ENCODE measurements at regions not wholly inside any gene's neighbourhood (a gene's known extent, or its start where the extent isn't known, plus 50 kb on each side); places are given as distances from the start of the nearest gene placed in this dataset.
A peak's percentile ranks its signal among the peaks of the same experiment; 100 is the strongest.

DNA sequence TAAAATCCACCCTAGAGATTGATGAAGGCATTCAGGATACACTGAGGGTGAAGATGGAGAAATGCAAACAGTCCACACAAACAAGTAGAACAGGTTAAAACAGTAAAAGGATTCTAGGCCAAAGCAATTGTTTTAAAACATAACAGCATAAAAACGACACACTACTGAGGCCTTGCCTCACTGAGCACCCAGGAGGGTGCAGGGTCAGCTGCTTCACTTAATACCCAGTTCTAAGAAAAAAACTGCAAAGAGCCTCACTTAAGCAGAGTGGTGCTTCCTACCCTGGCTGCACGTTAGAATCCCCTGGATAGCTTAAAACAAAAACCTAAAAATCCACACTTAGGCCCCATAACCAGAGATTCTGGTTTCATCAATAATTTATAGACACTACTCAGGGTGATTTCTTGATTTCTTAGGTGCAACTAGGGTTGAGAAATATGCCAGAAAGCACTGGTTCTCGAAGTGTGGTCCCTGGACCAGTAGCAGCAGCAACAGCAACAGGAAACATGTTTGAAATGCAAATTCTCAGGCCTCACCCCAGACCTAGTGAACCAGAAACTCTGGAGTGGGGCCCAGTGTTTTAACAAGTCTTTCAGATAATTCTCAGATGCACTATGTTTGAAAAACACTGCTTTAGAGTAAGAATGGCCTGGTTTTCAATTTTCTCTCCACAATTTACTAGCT, 279.1 kb downstream of the ZEB2 start:
- peak; percentile 75 for DNase-seq

DNA sequence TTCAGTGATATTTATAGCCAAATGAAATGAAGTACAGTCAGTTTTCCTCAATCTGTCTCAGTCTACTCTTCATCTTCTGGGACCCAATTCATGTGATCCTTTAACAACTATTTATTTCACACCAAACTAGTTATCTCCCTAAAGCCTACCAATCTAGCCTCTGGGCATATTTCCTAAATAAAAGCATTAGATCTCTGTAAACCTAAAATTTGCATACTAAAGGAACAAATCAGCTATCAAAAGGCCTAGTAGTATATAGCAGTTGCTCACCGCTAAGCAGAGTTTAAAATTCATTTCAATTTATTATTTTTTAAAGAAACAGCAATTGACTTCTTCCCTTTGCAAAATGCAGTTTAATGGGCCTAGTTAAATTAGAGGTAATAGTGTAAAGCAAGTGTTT, 280.2 kb downstream of the ZEB2 start:
- DNase-seq, result no peak

- DNase-seq, result peak; percentile 78
These were observed 280.6 kb downstream of the ZEB2 start for GRCh38 chr2:144239306-144239705.

DNA sequence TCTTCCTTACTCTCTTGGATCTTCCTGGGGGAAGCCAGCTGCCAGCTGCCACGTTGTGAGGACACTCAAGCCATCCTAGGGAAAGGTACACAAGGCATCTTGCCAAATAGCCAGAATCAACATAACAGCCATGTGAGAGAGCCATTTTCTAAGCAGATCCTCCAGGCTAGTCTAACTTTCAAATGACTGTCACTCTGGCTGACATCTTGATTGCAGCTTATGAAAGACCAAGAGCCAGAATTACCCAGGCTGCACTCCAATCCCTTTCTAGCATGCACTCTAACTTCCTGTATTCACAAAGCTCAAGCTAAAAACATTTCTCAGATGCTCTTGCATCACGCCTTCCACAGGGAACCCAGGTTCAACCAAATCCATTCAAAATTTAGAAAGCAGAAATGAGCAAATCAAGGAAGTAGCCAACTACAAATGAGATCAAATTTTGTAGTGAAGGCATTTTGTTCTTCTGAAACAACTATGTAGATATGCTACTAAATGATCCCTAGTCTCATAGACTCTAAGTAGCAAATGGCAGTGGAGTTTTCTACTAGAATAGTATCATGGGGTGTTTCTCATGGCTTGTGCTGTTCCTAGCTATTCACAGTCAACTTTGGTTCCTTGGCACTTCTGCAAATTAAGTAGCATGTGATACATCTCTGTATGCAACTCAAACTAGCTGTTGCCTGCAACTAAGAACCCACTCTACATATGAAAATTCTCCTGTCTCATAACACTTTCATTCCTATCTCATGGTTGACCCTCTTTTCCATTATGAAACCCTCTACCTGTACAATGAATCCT, 281.9 kb downstream of the ZEB2 start:
- no peak for DNase-seq

DNA sequence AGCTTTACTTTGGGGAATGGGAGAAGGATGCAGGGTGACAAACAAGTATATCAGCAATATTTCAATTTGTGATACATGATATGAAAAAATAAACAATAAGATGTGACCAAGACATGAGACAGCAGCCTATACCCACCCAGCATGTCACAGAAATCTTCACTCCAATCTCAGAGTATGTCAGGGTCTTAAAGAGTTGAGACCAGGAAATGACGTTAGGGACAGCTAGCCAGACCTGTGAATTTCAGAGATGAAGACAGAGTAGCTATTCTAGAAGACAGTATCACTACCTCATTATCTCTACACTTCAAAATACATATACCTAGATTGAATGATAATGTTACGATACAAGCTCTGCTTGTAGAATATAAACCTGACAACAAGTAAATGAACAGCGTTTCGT, 282.8 kb downstream of the ZEB2 start:
- DNase-seq, result no peak

DNA sequence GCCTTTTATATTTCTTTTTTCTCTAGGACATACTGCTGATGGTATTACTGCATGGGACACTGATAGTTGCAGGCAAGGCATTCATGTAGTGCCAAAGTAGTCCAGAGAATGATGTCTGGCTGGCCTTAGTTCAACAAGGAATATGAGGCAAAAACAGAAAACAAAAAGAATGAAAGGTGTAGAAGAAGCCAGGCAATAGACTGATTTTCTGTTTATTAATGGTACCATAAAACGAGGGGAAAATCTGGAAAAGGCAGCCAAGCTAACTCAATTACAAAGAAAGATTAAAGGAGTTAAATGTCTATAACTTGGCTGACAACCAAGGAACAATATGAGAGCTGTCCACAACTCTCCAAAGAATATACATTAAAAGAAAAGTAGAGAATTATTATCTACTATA, 284.9 kb downstream of the ZEB2 start:
- DNase-seq, result no peak

DNA sequence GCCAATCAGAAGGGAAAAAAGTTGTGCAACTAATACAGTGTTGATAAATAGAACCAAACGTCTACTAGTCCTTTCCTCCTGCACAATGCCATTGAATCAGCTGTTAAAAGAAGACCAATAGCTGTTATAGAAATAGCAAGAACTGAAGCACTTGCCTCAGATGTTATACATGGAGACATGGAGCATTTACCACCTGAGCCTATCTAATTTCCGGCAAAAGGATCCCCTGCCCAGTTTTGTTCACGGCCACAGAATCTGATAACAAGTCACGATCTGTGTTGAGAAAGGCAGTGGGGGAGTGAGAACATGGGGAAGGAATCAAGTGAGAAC, 285.4 kb downstream of the ZEB2 start:
- peak; percentile 74 for DNase-seq

DNA sequence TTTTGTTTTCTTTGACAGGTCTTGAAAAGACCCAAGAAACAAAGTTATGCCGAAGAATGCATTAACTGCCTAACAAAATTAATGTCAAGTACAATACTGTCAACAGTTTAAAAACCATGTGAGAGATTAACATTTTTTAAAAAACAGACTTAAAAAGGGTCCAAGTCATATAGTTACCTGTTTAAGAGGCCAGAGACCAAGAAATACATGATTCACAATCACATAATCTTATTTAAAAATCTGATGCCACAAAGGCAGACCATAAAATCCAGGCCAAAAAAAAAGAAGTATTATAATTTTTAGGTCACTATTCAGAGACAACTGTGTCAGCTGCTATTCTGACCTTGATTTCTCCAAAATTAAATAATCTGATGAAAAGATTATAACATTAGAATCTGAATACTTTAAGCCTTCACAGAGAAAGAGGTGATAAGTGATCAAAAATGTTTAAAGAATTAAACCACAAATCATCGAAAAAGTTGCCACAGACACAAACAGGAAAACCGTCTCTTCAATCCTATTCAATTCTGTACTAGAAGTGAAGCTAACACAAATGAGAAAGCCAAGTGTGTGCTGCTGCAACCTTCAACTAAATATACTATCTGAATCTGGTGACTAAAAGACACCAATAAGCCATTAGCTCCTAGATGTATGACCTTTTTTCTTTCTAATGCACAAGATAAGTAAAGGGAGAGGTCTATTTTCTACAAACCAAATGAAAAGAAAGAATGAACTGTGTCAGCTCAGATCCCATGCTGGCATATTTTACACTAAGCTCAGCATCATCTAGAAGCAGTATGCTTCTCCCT, 286.0 kb downstream of the ZEB2 start:
- DNase-seq, result peak; percentile 85

DNA sequence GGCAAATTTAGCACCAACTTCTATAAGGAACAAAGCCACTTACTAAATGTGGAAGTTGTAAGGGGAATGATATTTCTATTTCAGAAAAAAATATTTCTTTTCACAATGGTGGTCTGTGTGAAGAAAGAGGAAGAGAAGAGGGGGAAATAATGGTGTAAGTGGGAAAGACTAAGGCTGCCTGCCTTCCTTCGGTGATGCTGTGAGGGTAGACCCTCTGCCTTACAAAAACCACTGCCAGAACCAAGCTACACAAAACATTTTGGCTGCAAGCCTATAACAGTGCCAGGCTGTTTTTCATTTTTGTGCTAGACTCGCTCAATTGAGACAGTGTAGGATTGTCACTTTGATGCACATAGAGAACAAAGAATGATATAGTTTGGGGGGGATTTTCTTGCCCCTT, 286.6 kb downstream of the ZEB2 start:
- DNase-seq, result peak; percentile 42

- peak; percentile 58 for DNase-seq
These were observed 289.4 kb downstream of the ZEB2 start for GRCh38 chr2:144230448-144231085.

- no peak for DNase-seq
These were observed 289.9 kb downstream of the ZEB2 start for GRCh38 chr2:144230033-144230432.

DNA sequence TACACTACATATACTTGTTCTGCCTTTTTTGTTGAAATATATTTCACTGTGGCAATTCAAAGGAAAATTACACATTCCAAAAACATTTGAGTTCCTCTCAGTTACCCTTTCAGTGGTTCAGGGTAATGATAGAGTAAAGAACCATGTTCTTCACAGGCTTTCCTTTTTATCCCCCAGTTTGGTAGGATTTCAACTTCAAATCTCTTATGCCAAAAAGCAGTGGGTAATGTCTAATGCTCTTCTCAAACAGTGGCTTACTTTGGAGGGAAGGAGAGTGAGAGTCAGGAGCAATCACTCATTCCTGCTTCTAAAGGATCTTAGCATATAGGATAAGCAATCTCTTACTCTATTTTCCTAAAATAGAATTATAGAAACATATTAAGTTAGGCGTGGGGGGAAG, 290.6 kb downstream of the ZEB2 start:
- DNase-seq, result no peak

GRCh38 chr2:144227427-144228105, 292.4 kb downstream of the ZEB2 start:
- no peak for DNase-seq

DNA sequence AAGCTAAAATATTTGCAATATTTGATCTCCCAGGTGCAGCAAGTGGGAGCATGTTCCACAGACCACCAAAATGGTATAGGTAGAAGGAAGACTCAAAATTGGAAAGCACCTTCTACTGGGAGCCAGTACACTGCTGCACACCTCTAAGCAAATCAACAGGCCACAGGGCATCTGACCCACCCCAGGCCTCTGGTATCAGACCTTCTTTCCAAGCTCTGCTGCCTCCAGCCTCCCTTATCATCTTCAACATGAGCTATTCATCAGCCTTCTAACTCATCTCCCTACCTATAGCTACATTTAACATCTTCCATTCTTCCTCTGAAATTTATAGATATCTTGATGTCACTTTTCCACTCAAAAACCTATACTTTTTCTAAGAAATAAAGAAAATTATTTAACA, 294.8 kb downstream of the ZEB2 start:
- no peak for DNase-seq

DNA sequence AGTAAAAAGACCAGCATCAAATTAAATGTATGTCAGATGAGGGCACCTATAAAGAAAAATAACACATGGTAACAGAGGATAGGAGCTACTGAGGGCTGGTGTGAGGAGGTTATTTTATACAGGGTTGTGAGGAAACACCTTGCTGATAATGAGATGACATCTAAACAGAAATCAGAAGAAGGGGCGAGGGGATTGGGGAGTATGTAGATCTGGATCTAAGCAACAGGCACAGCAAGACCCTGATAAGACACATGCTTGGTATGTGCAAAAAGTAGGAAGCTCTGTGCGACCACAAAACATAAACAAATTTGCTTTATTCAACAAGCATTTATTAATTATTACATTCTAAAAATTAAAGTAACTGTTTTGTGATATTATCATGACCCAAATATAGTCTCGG, 295.4 kb downstream of the ZEB2 start:
- no peak for DNase-seq

GRCh38 chr2:144219979-144220378, 299.9 kb downstream of the ZEB2 start:
- DNase-seq, result no peak

DNA sequence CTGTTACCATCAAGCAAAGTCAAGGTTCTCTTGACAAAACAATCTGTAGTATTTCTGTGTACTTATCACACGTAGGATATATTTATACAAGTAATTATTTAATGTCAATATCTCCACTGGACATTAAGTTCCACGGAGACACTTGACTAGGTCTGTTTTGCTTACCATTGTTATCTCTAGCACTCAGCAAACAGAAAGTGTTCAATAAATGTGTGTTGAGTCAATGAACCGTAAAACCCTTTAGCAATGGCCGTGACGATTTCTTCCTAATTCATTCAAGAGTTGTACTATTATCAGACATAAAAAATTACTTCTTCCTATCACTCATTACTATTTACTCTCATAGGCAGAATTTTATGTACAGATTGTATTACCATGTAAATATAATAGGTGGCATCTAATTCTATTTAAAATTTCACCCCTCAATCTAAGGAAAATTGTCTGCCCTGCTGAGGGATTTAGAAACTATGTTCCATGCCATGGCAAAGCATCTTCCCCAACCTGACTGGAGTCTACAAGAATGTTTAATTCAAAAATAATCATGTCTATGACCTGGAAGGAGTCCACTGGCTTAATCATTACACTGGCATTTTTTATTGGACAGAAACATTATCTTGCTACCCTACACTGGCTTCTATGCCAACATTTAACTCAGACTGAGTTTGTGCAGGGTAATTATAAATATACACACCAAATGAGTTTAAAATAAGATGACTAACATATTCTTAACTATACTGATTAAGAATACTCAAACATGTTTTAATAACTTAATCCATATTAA, 301.9 kb downstream of the ZEB2 start:
- DNase-seq, result no peak

GRCh38 chr2:144215701-144216675, 303.9 kb downstream of the ZEB2 start:
- DNase-seq, result peak; percentile 41

DNA sequence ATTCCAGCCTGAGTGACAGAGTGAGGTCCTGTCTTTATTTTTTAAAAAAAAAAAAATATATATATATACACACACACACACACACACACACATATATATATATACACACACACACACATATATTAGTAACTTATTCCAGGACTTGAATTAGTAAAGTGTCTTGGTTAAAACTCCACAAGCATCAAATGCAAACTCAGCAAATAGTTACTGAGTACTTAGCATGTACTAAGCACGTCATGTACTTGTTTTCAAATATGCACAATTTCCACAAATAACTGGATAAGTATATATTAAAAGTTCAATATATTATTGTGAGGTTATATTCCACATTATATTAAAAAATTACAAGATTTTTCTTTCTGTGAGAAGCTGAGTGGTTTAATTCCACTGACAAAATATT, 304.7 kb downstream of the ZEB2 start:
- no peak for DNase-seq

DNA sequence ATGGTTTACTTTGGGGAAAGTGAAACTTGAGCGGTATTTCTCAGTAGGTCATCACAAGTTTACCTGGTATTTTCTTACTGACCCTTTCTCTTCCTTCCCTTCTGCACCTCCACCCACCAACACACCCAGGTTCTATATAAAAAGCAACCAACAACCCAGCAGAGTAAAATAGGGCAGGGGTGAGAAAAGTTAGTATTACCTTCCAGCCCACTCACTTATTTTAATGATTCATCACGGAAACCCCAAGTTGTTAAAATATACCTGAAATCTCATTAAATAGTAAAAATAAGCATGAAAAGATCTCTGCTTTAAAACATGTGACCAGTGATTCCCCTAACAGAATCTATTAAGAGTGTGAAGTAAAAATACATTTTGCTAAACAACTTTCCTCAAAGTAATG, 306.1 kb downstream of the ZEB2 start:
- peak; percentile 55 for DNase-seq

GRCh38 chr2:144211826-144212225, 308.1 kb downstream of the ZEB2 start:
- DNase-seq, result peak; percentile 34

Measured in activated CD4-positive, alpha-beta T cell treated with anti-CD3 and anti-CD28 coated beads, Interleukin-10, Interleukin-2, amounts not matched to agents 100 ng/mL and 50 ng/mL, durations not matched to agents 16 hours and 8 hours (primary cell).